Right atrium auricular region (tissue), 2 donors: ENCODE measurements at regions not wholly inside any gene's neighbourhood (a gene's known extent, or its start where the extent isn't known, plus 50 kb on each side); places are given as distances from the start of the nearest gene placed in this dataset.
"Not testable (repeated sequence)": the region's sequence is repeated elsewhere in the genome, so short reads cannot be mapped to it uniquely, and the experiment has no call there.

ENCODE experiments used
- DNase-seq: peaks from one replicate; pipeline ENCODE4 v3.0.0-alpha.2; 2019; ENCODE audit warnings: low spot score
- H3K27ac ChIP-seq, 2 donors: fragments of 200-600 bp; sonication (generic); 1 replicate in 1 of 2; 2 replicates in 1 of 2; pipeline ENCODE4 v1.5.1; 2016 to 2019
- H3K27me3 ChIP-seq, 2 donors: fragments of 200-600 bp; sonication (generic); one replicate each; pipeline versions ENCODE4 v1.5.1 to v1.6.0; 2017 to 2019
- H3K36me3 ChIP-seq: fragments of 200-600 bp; sonication (generic); one replicate; pipeline ENCODE4 v1.5.1; 2016
- H3K4me1 ChIP-seq, 2 donors: fragments of 200-600 bp; sonication (generic); one replicate each; pipeline versions ENCODE4 v1.5.1 to v1.6.0; 2017 to 2019
- H3K4me3 ChIP-seq, 2 donors: fragments of 200-600 bp; sonication (generic); 1 replicate in 1 of 2; 2 replicates in 1 of 2; pipeline ENCODE4 v1.5.1; 2017 to 2019; ENCODE audit warnings: mild to moderate bottlenecking in 1 of 2, moderate library complexity in 1 of 2
- H3K9me3 ChIP-seq, 2 donors: fragments of 200-600 bp; sonication (generic); one replicate each; pipeline ENCODE4 v1.5.1; 2019
- TF ChIP-seq, protein P1 (sequence below), 2 donors: fragments of 200-600 bp; sonication (generic); IDR thresholded peaks; one replicate each; pipeline ENCODE4 v1.5.1; 2019; ENCODE audit warnings: antibody characterized with exemption in 2 of 2

GRCh38 chr2:150675807-150676206, 188.3 kb upstream of the RND3 start:
- no peaks in the 10 kb centered on the region for H3K36me3 ChIP-seq
- H3K9me3 ChIP-seq = no peaks in the 10 kb centered on the region
- no peak overlapping the region for H3K4me3 ChIP-seq
- H3K27me3 ChIP-seq = no peaks in the 10 kb centered on the region
- no peaks in the 10 kb centered on the region for H3K4me1 ChIP-seq
- DNase-seq = no peak
- TF ChIP-seq, protein P1, sequence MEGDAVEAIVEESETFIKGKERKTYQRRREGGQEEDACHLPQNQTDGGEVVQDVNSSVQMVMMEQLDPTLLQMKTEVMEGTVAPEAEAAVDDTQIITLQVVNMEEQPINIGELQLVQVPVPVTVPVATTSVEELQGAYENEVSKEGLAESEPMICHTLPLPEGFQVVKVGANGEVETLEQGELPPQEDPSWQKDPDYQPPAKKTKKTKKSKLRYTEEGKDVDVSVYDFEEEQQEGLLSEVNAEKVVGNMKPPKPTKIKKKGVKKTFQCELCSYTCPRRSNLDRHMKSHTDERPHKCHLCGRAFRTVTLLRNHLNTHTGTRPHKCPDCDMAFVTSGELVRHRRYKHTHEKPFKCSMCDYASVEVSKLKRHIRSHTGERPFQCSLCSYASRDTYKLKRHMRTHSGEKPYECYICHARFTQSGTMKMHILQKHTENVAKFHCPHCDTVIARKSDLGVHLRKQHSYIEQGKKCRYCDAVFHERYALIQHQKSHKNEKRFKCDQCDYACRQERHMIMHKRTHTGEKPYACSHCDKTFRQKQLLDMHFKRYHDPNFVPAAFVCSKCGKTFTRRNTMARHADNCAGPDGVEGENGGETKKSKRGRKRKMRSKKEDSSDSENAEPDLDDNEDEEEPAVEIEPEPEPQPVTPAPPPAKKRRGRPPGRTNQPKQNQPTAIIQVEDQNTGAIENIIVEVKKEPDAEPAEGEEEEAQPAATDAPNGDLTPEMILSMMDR (IDR thresholded peaks at IDR 0.05) = no peak
- no peak overlapping the region for H3K27ac ChIP-seq

DNA sequence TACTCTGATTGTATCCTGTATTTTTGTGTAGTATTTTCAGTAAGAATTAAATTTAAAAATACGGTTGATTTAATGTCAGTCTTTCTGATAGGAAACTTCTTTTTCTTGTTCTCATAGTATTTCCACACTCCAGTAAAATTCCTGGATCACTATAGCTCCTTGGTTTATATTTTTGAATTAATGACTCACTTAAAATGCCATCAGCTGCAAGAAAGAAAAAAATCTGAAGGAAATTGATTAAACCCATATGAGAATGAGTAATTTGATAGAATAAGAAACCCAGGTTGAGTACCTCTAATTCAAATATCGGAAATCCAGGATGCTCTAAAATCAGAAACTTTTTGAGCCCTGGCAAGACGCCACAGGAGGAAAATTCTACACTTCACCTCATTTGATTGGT, 186.8 kb upstream of the RND3 start:
- DNase-seq = no peak
- H3K36me3 ChIP-seq = no peaks in the 10 kb centered on the region
- no peaks in the 10 kb centered on the region for H3K9me3 ChIP-seq
- no peaks in the 10 kb centered on the region for H3K27me3 ChIP-seq
- TF ChIP-seq, protein P1 (IDR thresholded peaks at IDR 0.05) = no peak
- no peaks in the 10 kb centered on the region for H3K4me1 ChIP-seq
- H3K27ac ChIP-seq = no peak overlapping the region
- H3K4me3 ChIP-seq = no peak overlapping the region

DNA sequence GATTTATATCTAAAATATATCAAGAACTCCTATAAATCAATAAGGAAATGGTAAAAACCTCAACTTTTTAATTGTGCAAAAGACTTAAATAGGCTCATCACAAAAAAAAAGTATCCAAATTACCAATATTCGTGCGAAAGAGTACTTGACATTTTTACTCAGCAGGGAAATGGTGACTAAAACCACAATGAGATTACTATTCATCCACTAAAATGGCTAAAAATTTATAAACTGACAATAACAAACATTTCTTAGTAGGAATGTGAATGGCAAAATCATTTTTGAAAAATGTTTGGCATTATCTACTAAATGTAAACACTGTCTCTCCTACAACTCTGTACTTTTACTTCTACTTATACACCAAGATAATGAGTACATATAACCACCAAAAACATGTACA, 184.8 kb upstream of the RND3 start:
- no peaks in the 10 kb centered on the region for H3K27me3 ChIP-seq
- H3K9me3 ChIP-seq = no peaks in the 10 kb centered on the region
- no peaks in the 10 kb centered on the region for H3K36me3 ChIP-seq
- H3K4me3 ChIP-seq = no peak overlapping the region
- H3K27ac ChIP-seq = no peak overlapping the region
- no peaks in the 10 kb centered on the region for H3K4me1 ChIP-seq
- TF ChIP-seq, protein P1 (IDR thresholded peaks at IDR 0.05) = no peak
- DNase-seq = no peak

GRCh38 chr2:150669492-150669891, 182.0 kb upstream of the RND3 start:
- Histone ChIP-seq H3K4me1 (no peaks in the 10 kb centered on the region), H3K27ac (no peak overlapping the region), H3K27me3 (no peaks in the 10 kb centered on the region), H3K9me3 (no peaks in the 10 kb centered on the region), H3K4me3 (no peak overlapping the region), H3K36me3 (no peaks in the 10 kb centered on the region)
- TF ChIP-seq, protein P1 (IDR thresholded peaks at IDR 0.05) = no peak
- DNase-seq = no peak

- H3K27me3 ChIP-seq, H3K9me3 ChIP-seq, H3K36me3 ChIP-seq, DNase-seq, H3K27ac ChIP-seq, H3K4me3 ChIP-seq, H3K4me1 ChIP-seq: not testable (repeated sequence)
Observed at GRCh38 chr2:150667039-150667438, 179.6 kb upstream of the RND3 start.

- no peaks in the 10 kb centered on the region for H3K27me3 ChIP-seq
- TF ChIP-seq, protein P1 (IDR thresholded peaks at IDR 0.05) = no peak
- H3K4me1 ChIP-seq = no peaks in the 10 kb centered on the region
- H3K27ac ChIP-seq = no peak overlapping the region
- H3K9me3 ChIP-seq = peaks cover 0 to 16% of the 10 kb centered on the region in 2 donors
- no peaks in the 10 kb centered on the region for H3K36me3 ChIP-seq
- no peak for DNase-seq
- H3K4me3 ChIP-seq = no peak overlapping the region
Observed at GRCh38 chr2:150663143-150663542, 175.7 kb upstream of the RND3 start.
